ENCODE measurements at regions not wholly inside any gene's neighbourhood (a gene's known extent, or its start where the extent isn't known, plus 50 kb on each side); places are given as distances from the start of the nearest gene placed in this dataset.

GRCh38 chr9:91033270-91033669 is 231.7 kb downstream of the SYK start:
- DNase-seq (ENCODE audit: low read depth), result no peak
- no peak for TF ChIP-seq CTCF (conservative IDR thresholded peaks at IDR 0.05; ENCODE audit: control insufficient read depth, insufficient read depth, low read depth, low read length)
- no peak overlapping the region for H3K4me3 ChIP-seq (ENCODE audit: control insufficient read depth, low read depth, low read length)

GRCh38 chr9:91033797-91034196 is 232.2 kb downstream of the SYK start:
- H3K4me3 ChIP-seq (ENCODE audit: control insufficient read depth, low read depth, low read length), result no peak overlapping the region
- TF ChIP-seq CTCF (conservative IDR thresholded peaks at IDR 0.05; ENCODE audit: control insufficient read depth, insufficient read depth, low read depth, low read length), result peak; percentile 47
- DNase-seq (ENCODE audit: low read depth), result peak; percentile 24

- DNase-seq (ENCODE audit: low read depth), result no peak
- no peak overlapping the region for H3K4me3 ChIP-seq (ENCODE audit: control insufficient read depth, low read depth, low read length)
- no peak for TF ChIP-seq CTCF (conservative IDR thresholded peaks at IDR 0.05; ENCODE audit: control insufficient read depth, insufficient read depth, low read depth, low read length)
Observed at GRCh38 chr9:91034521-91034920, 232.9 kb downstream of the SYK start.

- no peak for DNase-seq (ENCODE audit: low read depth)
- no peak for TF ChIP-seq CTCF (conservative IDR thresholded peaks at IDR 0.05; ENCODE audit: control insufficient read depth, insufficient read depth, low read depth, low read length)
- H3K4me3 ChIP-seq (ENCODE audit: control insufficient read depth, low read depth, low read length), result no peak overlapping the region
Observed at GRCh38 chr9:91034976-91035824, 233.6 kb downstream of the SYK start.

- DNase-seq (ENCODE audit: low read depth), result no peak
- no peak overlapping the region for H3K4me3 ChIP-seq (ENCODE audit: control insufficient read depth, low read depth, low read length)
- no peak for TF ChIP-seq CTCF (conservative IDR thresholded peaks at IDR 0.05; ENCODE audit: control insufficient read depth, insufficient read depth, low read depth, low read length)
Observed at GRCh38 chr9:91035825-91036208, 234.2 kb downstream of the SYK start.

GRCh38 chr9:91036356-91036755 is 234.7 kb downstream of the SYK start:
- DNase-seq (ENCODE audit: low read depth), result no peak
- no peak for TF ChIP-seq CTCF (conservative IDR thresholded peaks at IDR 0.05; ENCODE audit: control insufficient read depth, insufficient read depth, low read depth, low read length)
- no peak overlapping the region for H3K4me3 ChIP-seq (ENCODE audit: control insufficient read depth, low read depth, low read length)

All from fibroblast of mammary gland (primary cell).